Esophagus (tissue), 2 donors: ENCODE measurements at regions not wholly inside any gene's neighbourhood (a gene's known extent, or its start where the extent isn't known, plus 50 kb on each side); places are given as distances from the start of the nearest gene placed in this dataset.
"Not testable (repeated sequence)": the region's sequence is repeated elsewhere in the genome, so short reads cannot be mapped to it uniquely, and the experiment has no call there.

Source experiments
- H3K27ac ChIP-seq, 2 donors: one replicate each; pipeline ENCODE4 v1.5.1; 2013; ENCODE audit warnings: low read depth in 2 of 2, mild to moderate bottlenecking in 2 of 2, inconsistent platforms in 1 of 2, low read length in 1 of 2, moderate library complexity in 1 of 2
- H3K27me3 ChIP-seq, 2 donors: one replicate each; pipeline ENCODE4 v1.6.1; 2013; ENCODE audit warnings: low read length in 2 of 2, control low read depth in 1 of 2, mild to moderate bottlenecking in 1 of 2; ENCODE audit not compliant: insufficient read depth in 2 of 2, control insufficient read depth in 1 of 2
- H3K36me3 ChIP-seq, 2 donors: one replicate each; pipeline ENCODE4 v1.6.1; 2013; ENCODE audit warnings: low read length in 1 of 2; ENCODE audit not compliant: control insufficient read depth in 2 of 2, insufficient read depth in 2 of 2
- H3K4me1 ChIP-seq, 2 donors: one replicate each; pipeline ENCODE4 v1.6.1; 2013; ENCODE audit warnings: low read length in 1 of 2; ENCODE audit not compliant: control insufficient read depth in 2 of 2, insufficient read depth in 2 of 2
- H3K4me3 ChIP-seq, 2 donors: one replicate each; pipeline ENCODE4 v1.5.1; 2013; ENCODE audit warnings: low read length in 2 of 2, mild to moderate bottlenecking in 2 of 2, low read depth in 1 of 2, moderate library complexity in 1 of 2
- H3K9me3 ChIP-seq, 2 donors: one replicate each; pipeline ENCODE4 v1.6.1; 2013; ENCODE audit warnings: mild to moderate bottlenecking in 2 of 2, low read depth in 1 of 2, low read length in 1 of 2, moderate library complexity in 1 of 2; ENCODE audit not compliant: control insufficient read depth in 2 of 2, insufficient read depth in 1 of 2
- WGBS, 2 donors: extraction: QIAGEN DNeasy Blood & Tissue Kit; methylation state at CpG; one replicate each; pipeline ENCODE4 v1.1.7; 2013; 5-methylcytosine and 5-hydroxymethylcytosine counted together
- donor health status: healthy with polysubstance abuse.
- donor health status: Bipolar disorder and iron deficiency.

DNA sequence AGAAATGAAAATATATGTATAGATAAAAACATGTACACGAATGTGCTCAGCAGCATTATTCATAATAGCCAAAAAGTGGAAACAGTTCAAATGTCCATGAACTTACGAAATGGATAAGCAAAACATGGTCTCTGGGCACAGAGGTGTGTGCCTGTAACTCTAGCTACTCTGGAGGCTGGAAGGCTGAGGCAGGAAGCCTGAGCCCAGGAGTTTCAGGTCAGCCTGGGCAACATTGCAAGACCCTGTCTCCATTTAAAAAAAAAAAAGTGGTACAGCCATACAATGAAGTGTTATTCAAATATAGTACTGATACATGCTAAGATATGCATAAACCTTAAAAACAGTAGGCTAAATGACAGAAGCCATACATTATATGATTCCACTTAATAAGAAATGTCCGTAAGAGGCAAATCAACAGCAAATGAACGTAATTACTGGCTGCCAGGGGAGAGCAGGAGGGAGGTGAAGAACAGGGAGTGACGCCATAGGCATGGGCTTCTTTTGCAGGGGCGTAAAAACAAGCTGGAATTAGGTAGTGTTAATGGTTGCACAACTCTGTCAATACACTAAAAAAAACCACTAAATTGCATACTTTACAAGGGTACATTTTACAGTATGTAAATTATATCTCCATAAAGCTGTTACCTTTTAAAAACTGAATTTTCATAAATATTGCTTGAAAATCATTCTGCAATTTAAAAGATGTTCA lies 87.2 kb upstream of the PLEKHM1 start:
- no peak overlapping the region for H3K4me3 ChIP-seq
- H3K27ac ChIP-seq = peak overlapping the region in 1 of 2 donors; percentile 66
- H3K27me3 ChIP-seq = no peaks in the 10 kb centered on the region
- H3K9me3 ChIP-seq = no peaks in the 10 kb centered on the region
- H3K4me1 ChIP-seq = peaks cover 0 to 5% of the 10 kb centered on the region in 2 donors
- H3K36me3 ChIP-seq = no peaks in the 10 kb centered on the region
- WGBS, 2 donors = 81 to 90% methylated on average over 6 of the region's 6 CpGs

DNA sequence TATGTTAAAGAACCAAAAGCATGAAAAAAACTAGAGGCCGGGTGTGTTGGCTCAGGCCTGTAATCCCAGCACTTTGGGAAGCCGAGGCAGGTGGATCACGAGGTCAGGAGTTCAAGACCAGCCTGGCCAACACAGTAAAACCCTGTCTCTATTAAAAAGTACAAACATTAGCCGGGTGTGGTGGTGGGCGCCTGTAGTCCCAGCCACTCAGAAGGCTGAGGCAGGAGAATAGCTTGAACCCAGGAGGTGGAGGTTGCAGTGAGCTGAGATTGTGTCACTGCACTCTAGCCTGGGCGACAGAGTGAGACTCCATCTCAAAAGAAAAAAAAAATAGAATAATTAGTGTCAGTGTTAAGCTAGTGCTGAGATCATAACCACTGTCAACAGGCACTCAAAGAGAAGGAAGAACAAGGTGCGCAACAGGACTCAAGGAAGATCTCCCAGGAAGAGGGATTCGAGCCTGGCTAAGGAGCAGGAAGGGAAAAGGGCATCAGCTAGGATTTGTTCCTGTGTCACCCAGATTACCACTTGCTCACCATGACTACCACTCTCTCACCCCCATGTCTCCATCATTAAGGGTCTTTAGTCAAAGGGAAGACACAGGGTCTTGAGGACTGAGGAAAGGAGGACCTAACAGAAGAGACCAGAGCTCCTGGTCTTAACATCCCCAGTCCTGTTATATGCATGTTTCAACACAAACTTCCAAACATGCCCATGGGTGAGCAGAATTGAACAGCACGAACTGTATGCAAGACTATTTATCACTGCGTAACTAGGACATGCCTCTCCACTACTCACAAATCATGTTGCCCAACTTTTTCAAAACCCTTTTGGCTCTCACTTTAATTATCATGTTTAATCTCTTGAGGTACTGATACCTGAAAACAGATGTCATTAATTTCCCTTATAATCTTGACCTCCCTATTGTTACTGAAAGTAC lies 88.3 kb upstream of the PLEKHM1 start:
- H3K36me3 ChIP-seq = no peaks in the 10 kb centered on the region
- no peak overlapping the region for H3K4me3 ChIP-seq
- peak overlapping the region; percentile 22 to 71 for H3K27ac ChIP-seq
- WGBS, 2 donors = 74 to 86% methylated on average over 10 of the region's 10 CpGs
- H3K9me3 ChIP-seq = no peaks in the 10 kb centered on the region
- H3K27me3 ChIP-seq = no peaks in the 10 kb centered on the region
- peaks cover 0 to 5% of the 10 kb centered on the region in 2 donors for H3K4me1 ChIP-seq

DNA sequence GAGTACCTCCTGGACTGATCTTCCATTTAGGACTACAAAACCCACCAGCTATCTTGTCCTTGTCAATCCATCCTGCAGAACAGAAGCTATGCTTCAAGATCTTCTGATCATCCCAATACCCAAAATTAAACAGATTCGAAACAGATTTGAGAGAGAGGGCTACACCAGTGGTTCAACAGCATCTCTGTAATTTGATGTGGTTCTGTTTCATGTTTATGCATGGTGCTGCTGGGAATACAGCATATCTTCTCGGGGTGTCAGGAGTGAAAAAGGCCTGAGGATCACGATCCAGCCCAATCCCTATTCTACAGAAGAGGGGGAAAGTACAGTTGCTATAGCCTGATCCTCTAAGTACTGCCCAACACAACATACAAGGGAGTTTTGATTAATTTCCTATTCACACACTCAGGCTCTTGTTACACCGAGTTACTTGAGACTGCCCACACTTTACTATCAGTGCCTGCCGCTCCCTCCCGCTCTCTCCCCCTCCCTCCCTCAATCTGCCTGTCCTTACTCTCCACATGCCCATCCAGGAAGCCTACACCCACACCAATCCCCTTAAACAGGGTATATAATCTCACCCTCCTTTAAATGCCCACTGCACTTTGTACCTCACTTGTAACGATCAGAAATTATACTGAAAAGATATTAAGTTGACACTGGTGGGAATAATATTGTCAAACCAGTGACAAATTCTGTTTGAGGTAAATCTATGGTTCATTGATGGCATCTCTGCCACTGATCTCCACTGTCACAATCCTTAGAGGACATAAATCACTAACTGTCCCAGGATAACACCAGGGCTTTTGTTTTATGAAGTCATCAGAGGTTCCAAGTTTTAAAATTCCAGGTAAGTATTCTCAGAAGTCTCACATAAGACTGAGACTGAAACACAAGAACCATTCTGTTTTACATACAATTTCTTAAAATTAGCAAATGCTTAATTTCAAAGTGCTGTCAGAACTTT lies 89.3 kb upstream of the PLEKHM1 start:
- no peaks in the 10 kb centered on the region for H3K9me3 ChIP-seq
- H3K27me3 ChIP-seq = no peaks in the 10 kb centered on the region
- H3K4me3 ChIP-seq = no peak overlapping the region
- H3K4me1 ChIP-seq = peaks cover 0 to 5% of the 10 kb centered on the region in 2 donors
- H3K27ac ChIP-seq = peak overlapping the region; percentile 22 to 69
- H3K36me3 ChIP-seq = no peaks in the 10 kb centered on the region
- 70 to 80% methylated on average over 7 of the region's 7 CpGs for WGBS, 2 donors

DNA sequence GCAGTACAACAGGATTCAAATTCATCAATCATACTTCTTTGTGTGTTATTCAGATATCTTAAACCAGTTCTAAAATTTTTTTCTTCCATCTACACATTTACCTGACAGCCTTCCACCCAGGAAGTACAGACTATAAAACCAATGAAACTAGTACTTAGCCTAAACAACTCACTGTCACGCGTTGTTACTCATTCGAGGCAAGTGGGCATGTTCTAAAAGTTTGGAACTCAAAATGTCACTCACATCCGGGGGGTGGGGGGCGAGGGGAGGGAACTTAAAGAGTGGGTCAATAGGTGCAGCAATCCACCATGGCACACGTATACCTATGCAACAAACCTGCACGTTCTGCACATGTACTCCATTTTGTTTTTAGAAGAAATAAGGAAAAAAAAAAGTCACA lies 90.4 kb upstream of the PLEKHM1 start:
- whole genome bisulfite sequencing, 2 donors = 81 to 83% methylated on average over 7 of the region's 7 CpGs
- Histone ChIP-seq H3K27ac (no peak overlapping the region), H3K9me3 (no peaks in the 10 kb centered on the region)

DNA sequence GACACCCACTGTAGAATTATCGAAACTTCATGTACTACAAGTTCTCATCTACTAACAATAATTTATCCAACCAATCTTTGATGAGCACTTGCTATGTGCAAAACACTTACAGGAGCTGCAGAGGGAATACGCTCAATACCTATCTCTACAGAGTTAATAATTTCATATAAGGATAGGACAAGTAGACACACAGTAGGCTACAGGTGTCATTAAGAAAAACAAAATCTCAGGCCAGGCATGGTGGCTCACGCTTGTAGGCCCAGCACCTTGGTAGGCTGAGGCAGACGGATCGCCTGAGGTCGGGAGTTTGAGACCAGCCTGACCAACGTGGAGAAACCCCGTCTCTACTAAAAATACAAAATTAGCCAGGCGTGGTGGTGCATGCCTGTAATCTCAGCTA lies 91.3 kb upstream of the PLEKHM1 start:
- H3K27me3 ChIP-seq = no peaks in the 10 kb centered on the region
- no peaks in the 10 kb centered on the region for H3K36me3 ChIP-seq
- WGBS, 2 donors = 87 to 92% methylated on average over 9 of the region's 9 CpGs
- H3K4me1 ChIP-seq = peaks cover 0 to 5% of the 10 kb centered on the region in 2 donors
- no peak overlapping the region for H3K27ac ChIP-seq
- no peaks in the 10 kb centered on the region for H3K9me3 ChIP-seq
- no peak overlapping the region for H3K4me3 ChIP-seq

More for the DNA sequence above, 90.4 kb upstream of the PLEKHM1 start:
- Histone ChIP-seq H3K27me3 (no peaks in the 10 kb centered on the region), H3K36me3 (no peaks in the 10 kb centered on the region), H3K4me3 (no peak overlapping the region), H3K4me1 (peaks cover 0 to 5% of the 10 kb centered on the region in 2 donors)

DNA sequence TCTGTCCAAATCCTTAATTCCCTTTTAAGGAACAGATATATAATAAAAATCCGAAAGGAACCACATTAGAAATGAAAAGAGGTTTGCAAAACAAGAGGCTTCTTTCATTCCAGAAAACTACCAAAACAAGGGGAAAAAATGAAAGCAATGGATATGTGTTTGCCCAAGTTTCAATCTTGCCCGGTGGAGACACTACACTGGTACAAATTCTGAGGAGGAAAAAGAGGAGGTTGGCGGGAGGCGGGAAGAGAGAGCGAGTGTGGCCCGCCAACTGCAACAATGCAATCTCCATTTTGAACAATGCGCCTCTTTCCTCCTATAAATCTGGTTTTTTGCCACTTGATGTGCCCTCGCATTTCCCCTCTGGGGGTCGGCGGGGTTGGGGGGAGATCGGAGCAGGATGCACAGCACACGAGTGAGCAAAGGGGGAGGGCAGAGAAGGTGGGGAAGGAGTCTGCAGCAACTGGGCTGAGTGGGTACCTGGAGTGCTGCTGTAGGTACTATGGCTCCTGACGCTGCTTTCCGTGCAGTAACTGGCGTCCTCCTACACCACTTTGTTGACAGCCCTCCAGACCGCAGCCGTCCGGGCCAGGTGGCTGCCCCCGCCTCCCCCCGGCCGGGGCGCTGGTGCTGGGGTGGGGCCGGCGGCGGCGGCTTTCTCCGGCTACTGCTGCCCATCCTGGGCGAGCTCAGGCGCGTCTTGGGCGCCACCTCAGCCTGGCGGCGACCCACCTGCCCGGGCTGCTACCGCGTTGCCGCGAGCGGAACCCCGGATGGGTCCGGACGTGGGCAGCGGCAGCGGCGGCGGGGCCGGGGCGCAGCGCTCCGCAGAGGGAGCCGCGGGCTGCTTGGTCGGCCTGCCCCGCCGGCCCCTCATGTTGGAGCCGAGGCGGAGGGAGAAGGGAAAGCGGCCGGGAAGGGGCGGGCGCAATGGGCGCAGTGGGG lies 93.8 kb upstream of the PLEKHM1 start:
- no peaks in the 10 kb centered on the region for H3K27me3 ChIP-seq
- H3K27ac ChIP-seq = peak overlapping the region; percentile 88 to 94
- 0 to 1% methylated on average over 47 to 62 of the region's 62 CpGs for WGBS, 2 donors
- peak overlapping the region; percentile 75 to 76 for H3K4me3 ChIP-seq
- no peaks in the 10 kb centered on the region for H3K9me3 ChIP-seq
- no peaks in the 10 kb centered on the region for H3K36me3 ChIP-seq
- peaks cover 0 to 2% of the 10 kb centered on the region in 2 donors for H3K4me1 ChIP-seq

DNA sequence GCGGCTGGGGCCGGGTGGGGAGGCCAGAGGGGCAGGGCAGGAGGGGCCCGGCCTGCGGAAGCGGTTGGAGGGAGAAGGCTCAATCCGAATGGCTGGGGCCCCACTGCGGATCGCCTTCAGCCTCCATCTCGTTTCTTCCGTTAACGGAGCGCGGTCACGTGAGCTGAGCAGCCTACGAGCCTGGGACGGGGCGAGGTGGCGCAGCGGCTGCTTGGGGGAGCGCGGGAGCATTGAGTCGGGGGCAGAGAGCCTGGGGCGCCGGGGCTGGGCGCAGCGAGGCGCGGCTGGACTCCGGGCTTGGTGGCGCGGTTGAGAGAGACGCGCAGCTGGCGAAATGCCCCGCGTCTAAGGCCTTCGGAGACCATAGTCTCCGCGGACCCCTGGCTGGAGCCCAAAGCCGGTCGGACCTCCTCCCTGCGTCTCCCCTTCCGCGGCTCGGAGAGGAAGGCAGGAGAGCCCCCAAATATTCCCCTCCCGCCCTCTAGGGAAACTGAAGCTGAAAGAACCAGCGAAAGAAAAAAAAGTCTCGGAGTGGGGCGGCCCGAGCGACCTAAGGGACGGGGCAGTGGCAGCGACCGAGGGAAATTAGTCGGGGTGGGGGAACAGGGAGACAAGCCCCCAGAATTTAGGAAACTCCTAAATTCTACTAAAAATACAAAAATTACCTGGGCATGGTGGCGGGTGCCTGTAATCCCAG lies 94.7 kb upstream of the PLEKHM1 start:
- not testable (repeated sequence) for H3K36me3 ChIP-seq, H3K27me3 ChIP-seq, H3K4me1 ChIP-seq, H3K9me3 ChIP-seq
- Histone ChIP-seq H3K27ac (peak overlapping the region; percentile 83 to 94), H3K4me3 (peak overlapping the region; percentile 75 to 76)
- WGBS, 2 donors = 0 to 1% methylated on average over 50 to 56 of the region's 56 CpGs
